H1 (cell line): ENCODE measurements at regions not wholly inside any gene's neighbourhood (a gene's known extent, or its start where the extent isn't known, plus 50 kb on each side); places are given as distances from the start of the nearest gene placed in this dataset.

ENCODE experiments used
- CTCF ChIA-PET: fragments of 300-600 bp; sonication (Branson Sonifier 250); formaldehyde crosslinking; loops from one replicate; lab custom pipeline; 2021; ENCODE audit not compliant: partially characterized antibody; lab: Charles Lee
- POLR2A ChIA-PET: fragments of 300-600 bp; sonication (Branson Sonifier 250); formaldehyde crosslinking; loops from one replicate; lab custom pipeline; 2021; ENCODE audit warnings: inconsistent platforms; ENCODE audit not compliant: partially characterized antibody; lab: Charles Lee
- DNase-seq, 2 experiments: peaks; one replicate each; pipeline versions ENCODE4 v3.0.0 to v3.0.0-alpha.2; 2010 to 2022; ENCODE audit warnings: low spot score in 2 of 2, low read depth in 1 of 2, mixed read lengths in 1 of 2
- FAIRE-seq: peaks from 2 replicates; lab custom pipeline; 2011; peaks lifted over from hg19 to GRCh38; lab: Jason Lieb, UNC
- H2AFZ ChIP-seq: 2 replicates; pipeline ENCODE4 v1.8.1; 2012; ENCODE audit warnings: low read length, inconsistent platforms
- H2AK5ac ChIP-seq: 2 replicates; pipeline ENCODE4 v1.6.1; 2013; ENCODE audit warnings: low read depth, low read length
- H2BK120ac ChIP-seq: replicated peaks from 2 replicates; pipeline ENCODE3; 2013; ENCODE audit warnings: low read depth, low read length, inconsistent platforms
- H2BK12ac ChIP-seq: 2 replicates; pipeline ENCODE4 v1.6.1; 2013; ENCODE audit warnings: low read depth, low read length
- H2BK15ac ChIP-seq: 2 replicates; pipeline ENCODE4 v1.6.1; 2013; ENCODE audit warnings: low read length
- H2BK20ac ChIP-seq: 2 replicates; pipeline ENCODE4 v1.6.1; 2013; ENCODE audit warnings: low read length
- H2BK5ac ChIP-seq: 2 replicates; pipeline ENCODE4 v1.6.1; 2013; ENCODE audit warnings: low read depth, low read length
- H3K14ac ChIP-seq: 2 replicates; pipeline ENCODE4 v1.6.1; 2013; ENCODE audit warnings: inconsistent platforms; ENCODE audit not compliant: insufficient read length
- H3K18ac ChIP-seq: 2 replicates; pipeline ENCODE4 v1.6.1; 2013; ENCODE audit warnings: low read length; ENCODE audit errors: extremely low read depth
- H3K23ac ChIP-seq: 2 replicates; pipeline ENCODE4 v1.6.1; 2013; ENCODE audit warnings: inconsistent platforms; ENCODE audit not compliant: insufficient read length
- H3K23me2 ChIP-seq: 2 replicates; pipeline ENCODE4 v1.6.1; 2013; ENCODE audit warnings: low read depth, low read length
- H3K27ac ChIP-seq: 2 replicates; pipeline ENCODE4 v1.6.1; 2011; ENCODE audit warnings: low read depth, low read length, inconsistent platforms
- H3K27me3 ChIP-seq, 4 experiments: replicated peaks in 1 of 4; 1 replicate in 1 of 4; 2 replicates in 3 of 4; pipeline versions ENCODE4 v1.6.1 to v1.8.1; 2011 to 2013; ENCODE audit warnings: low read length in 3 of 4, mild to moderate bottlenecking in 3 of 4, inconsistent platforms in 2 of 4, mixed read lengths in 2 of 4, moderate library complexity in 1 of 4; ENCODE audit not compliant: control insufficient read depth in 3 of 4, insufficient read depth in 3 of 4; ENCODE audit errors: extremely low read depth in 1 of 4
- H3K36me3 ChIP-seq, 4 experiments: 2 replicates each; pipeline versions ENCODE4 v1.6.1 to v1.8.1; 2011 to 2013; ENCODE audit warnings: mild to moderate bottlenecking in 4 of 4, low read length in 3 of 4, moderate library complexity in 2 of 4, control low read depth in 1 of 4, inconsistent platforms in 1 of 4; ENCODE audit not compliant: insufficient read depth in 4 of 4, control insufficient read depth in 2 of 4
- H3K4ac ChIP-seq: replicated peaks from 2 replicates; pipeline ENCODE3; 2013; ENCODE audit warnings: low read length, low read depth, mixed read lengths, inconsistent platforms; ENCODE audit not compliant: insufficient read length
- H3K4me1 ChIP-seq, 4 experiments: replicated peaks in 1 of 4; 1 replicate in 1 of 4; 2 replicates in 3 of 4; pipeline versions ENCODE4 v1.6.1 to v1.8.1; 2011 to 2013; ENCODE audit warnings: low read length in 3 of 4, inconsistent platforms in 2 of 4, mixed read lengths in 1 of 4; ENCODE audit not compliant: insufficient read depth in 4 of 4, control insufficient read depth in 3 of 4
- H3K4me2 ChIP-seq, 2 experiments: 2 replicates each; pipeline versions ENCODE4 v1.6.1 to v1.8.1; 2011 to 2013; ENCODE audit warnings: low read depth in 2 of 2, low read length in 2 of 2, control low read depth in 1 of 2, inconsistent platforms in 1 of 2, mild to moderate bottlenecking in 1 of 2; ENCODE audit not compliant: insufficient read depth in 1 of 2
- H3K4me3 ChIP-seq, 4 experiments: fragments of 200-600, 300-600 bp in 1 of 4; sonication (generic), shearing (Covaris generic), sonication (Bioruptor Twin) in 1 of 4; 2 replicates each; pipeline versions ENCODE4 v1.5.1 to v1.8.1; 2011 to 2016; ENCODE audit warnings: low read length in 4 of 4, low read depth in 3 of 4, control low read depth in 2 of 4, inconsistent platforms in 2 of 4, mild to moderate bottlenecking in 2 of 4, mixed read lengths in 1 of 4, moderate library complexity in 1 of 4; ENCODE audit not compliant: insufficient read depth in 2 of 4; ENCODE audit errors: extremely low read depth in 1 of 4
- H3K56ac ChIP-seq: replicated peaks from 2 replicates; pipeline ENCODE3; 2013; ENCODE audit warnings: low read depth, mild to moderate bottlenecking, mixed read lengths, low read length, inconsistent platforms; ENCODE audit not compliant: insufficient read length
- H3K79me1 ChIP-seq: 2 replicates; pipeline ENCODE4 v1.6.1; 2013; ENCODE audit warnings: low read depth, low read length, control low read depth
- H3K79me2 ChIP-seq, 2 experiments: 2 replicates each; pipeline versions ENCODE4 v1.6.1 to v1.8.1; 2012 to 2013; ENCODE audit warnings: low read length in 2 of 2, mild to moderate bottlenecking in 2 of 2, inconsistent platforms in 1 of 2; ENCODE audit not compliant: insufficient read depth in 2 of 2, control insufficient read depth in 1 of 2
- H3K9ac ChIP-seq, 4 experiments: replicated peaks in 1 of 4; 1 replicate in 1 of 4; 2 replicates in 3 of 4; pipeline versions ENCODE4 v1.6.1 to v1.8.1; 2011 to 2013; ENCODE audit warnings: low read depth in 3 of 4, low read length in 3 of 4, control low read depth in 2 of 4, mild to moderate bottlenecking in 2 of 4, moderate library complexity in 2 of 4, inconsistent platforms in 1 of 4; ENCODE audit errors: extremely low read depth in 1 of 4
- H3K9me3 ChIP-seq, 2 experiments: 2 replicates each; pipeline versions ENCODE4 v1.6.1 to v1.8.1; 2012 to 2013; ENCODE audit warnings: mild to moderate bottlenecking in 2 of 2, moderate library complexity in 2 of 2, control low read depth in 1 of 2, inconsistent platforms in 1 of 2, low read depth in 1 of 2, low read length in 1 of 2, mixed read lengths in 1 of 2; ENCODE audit not compliant: insufficient read depth in 2 of 2
- H4K20me1 ChIP-seq, 2 experiments: replicated peaks in 1 of 2; 2 replicates each; pipeline versions ENCODE3 to v1.8.1; 2011 to 2013; ENCODE audit warnings: inconsistent platforms in 2 of 2, low read length in 2 of 2, mild to moderate bottlenecking in 1 of 2; ENCODE audit not compliant: insufficient read depth in 2 of 2, control insufficient read depth in 1 of 2
- H4K5ac ChIP-seq: 2 replicates; pipeline ENCODE4 v1.6.1; 2013; ENCODE audit warnings: low read length, low read depth, mixed read lengths, inconsistent platforms; ENCODE audit not compliant: insufficient read length
- H4K8ac ChIP-seq: 2 replicates; pipeline ENCODE4 v1.8.0; 2013; ENCODE audit warnings: mild to moderate bottlenecking, moderate library complexity, low read length, inconsistent platforms; ENCODE audit not compliant: insufficient read depth; ENCODE audit errors: extremely low read depth
- H4K91ac ChIP-seq: replicated peaks from 2 replicates; pipeline ENCODE3; 2013; ENCODE audit warnings: low read length, mixed read lengths, inconsistent platforms; ENCODE audit not compliant: insufficient read length
- BACH1 ChIP-seq: IDR thresholded peaks from 2 replicates; pipeline ENCODE4 v1.6.1; 2012; ENCODE audit warnings: low read length, improper control_type of control experiment
- EGR1 ChIP-seq: IDR thresholded peaks from 2 replicates; pipeline ENCODE4 v1.6.1; 2011; ENCODE audit warnings: low read depth, low read length, borderline replicate concordance
- MAFK ChIP-seq: IDR thresholded peaks from 2 replicates; pipeline ENCODE4 v1.6.1; 2012; ENCODE audit warnings: low read depth, mild to moderate bottlenecking, improper control_type of control experiment, low read length
- POU5F1 ChIP-seq: IDR thresholded peaks from 2 replicates; pipeline ENCODE4 v1.6.1; 2011; ENCODE audit warnings: low read depth, mild to moderate bottlenecking, low read length, moderate library complexity
- SAP30 ChIP-seq: fragments of 300-600 bp; sonication (generic); IDR thresholded peaks from 2 replicates; pipeline ENCODE4 v1.7.1; 2012; ENCODE audit warnings: low read length, moderate library complexity, mild to moderate bottlenecking, inconsistent platforms; ENCODE audit not compliant: insufficient read depth, insufficient replicate concordance
- SP2 ChIP-seq: IDR thresholded peaks from 2 replicates; pipeline ENCODE4 v1.6.1; 2012; ENCODE audit warnings: mild to moderate bottlenecking, low read length, inconsistent platforms
- TCF12 ChIP-seq: IDR thresholded peaks from 2 replicates; pipeline ENCODE4 v1.6.1; 2011; ENCODE audit warnings: low read depth, mild to moderate bottlenecking, low read length
- WGBS, 2 experiments: shearing (Covaris generic) in 1 of 2; methylation state at CpG; one replicate each; pipeline versions ENCODE4 v1.1.6 to v1.1.7; 2013 to 2015; ENCODE audit warnings: low lambda C conversion rate in 2 of 2, mixed read lengths in 2 of 2, inconsistent platforms in 1 of 2, low coverage in 1 of 2, missing lambda C conversion rate in 1 of 2; ENCODE audit not compliant: insufficient replicate concordance in 2 of 2, insufficient coverage in 1 of 2, insufficient read length in 1 of 2; ENCODE audit errors: extremely low coverage in 1 of 2, missing lambda C conversion rate in 1 of 2; 5-methylcytosine and 5-hydroxymethylcytosine counted together
- TF ChIP-seq, protein P1 (sequence below), 3 experiments: IDR thresholded peaks; 1 replicate in 2 of 3; 2 replicates in 1 of 3; pipeline versions ENCODE4 v1.5.1 to v1.6.1; 2011; ENCODE audit warnings: low read length in 3 of 3, mild to moderate bottlenecking in 3 of 3, inconsistent platforms in 2 of 3, low read depth in 1 of 3, moderate library complexity in 1 of 3; ENCODE audit not compliant: insufficient read depth in 1 of 3; ENCODE audit errors: control extremely low read depth in 1 of 3
- TF ChIP-seq, protein P2 (sequence below): IDR thresholded peaks from 2 replicates; pipeline ENCODE4 v1.6.1; 2012; ENCODE audit warnings: inconsistent platforms
- TF ChIP-seq, protein P3 (sequence below): IDR thresholded peaks from 2 replicates; pipeline ENCODE4 v1.6.1; 2011; ENCODE audit warnings: low read depth, mild to moderate bottlenecking, low read length; ENCODE audit not compliant: insufficient read depth

- Histone ChIP-seq H3K9ac (no peak overlapping the region), H3K27me3 (no peaks in the 10 kb centered on the region), H3K36me3 (no peaks in the 10 kb centered on the region), H4K20me1 (no peaks in the 10 kb centered on the region), H3K4me3 (no peak overlapping the region), H3K79me2 (no peaks in the 10 kb centered on the region), H4K91ac (no peak overlapping the region), H2BK120ac (no peak overlapping the region), H2AFZ (no peak overlapping the region), H2BK12ac (no peak overlapping the region), H3K23me2 (no peaks in the 10 kb centered on the region), H2BK20ac (no peak overlapping the region), H3K27ac (no peak overlapping the region), H3K9me3 (no peaks in the 10 kb centered on the region), H3K23ac (no peak overlapping the region), H4K8ac (no peak overlapping the region), H3K14ac (no peak overlapping the region), H3K4me2 (no peak overlapping the region), H3K56ac (no peak overlapping the region), H2AK5ac (no peak overlapping the region), H4K5ac (no peak overlapping the region), H3K4ac (no peak overlapping the region), H3K79me1 (no peaks in the 10 kb centered on the region), H2BK15ac (no peak overlapping the region), H2BK5ac (no peak overlapping the region), H3K4me1 (no peaks in the 10 kb centered on the region), H3K18ac (no peak overlapping the region)
- POLR2A ChIA-PET = no interaction called here
- no peak for DNase-seq
- CTCF ChIA-PET = no interaction called here
- no peak for FAIRE-seq
- whole genome bisulfite sequencing, 2 experiments = 91% methylated on average over 1 of the region's 1 CpG; no CpG with 5 or more reads in 1 of the 2 experiments
- TF ChIP-seq EGR1 = no peak
- TF ChIP-seq SP2 = no peak
- no peak for TF ChIP-seq BACH1
- TF ChIP-seq, protein P1, sequence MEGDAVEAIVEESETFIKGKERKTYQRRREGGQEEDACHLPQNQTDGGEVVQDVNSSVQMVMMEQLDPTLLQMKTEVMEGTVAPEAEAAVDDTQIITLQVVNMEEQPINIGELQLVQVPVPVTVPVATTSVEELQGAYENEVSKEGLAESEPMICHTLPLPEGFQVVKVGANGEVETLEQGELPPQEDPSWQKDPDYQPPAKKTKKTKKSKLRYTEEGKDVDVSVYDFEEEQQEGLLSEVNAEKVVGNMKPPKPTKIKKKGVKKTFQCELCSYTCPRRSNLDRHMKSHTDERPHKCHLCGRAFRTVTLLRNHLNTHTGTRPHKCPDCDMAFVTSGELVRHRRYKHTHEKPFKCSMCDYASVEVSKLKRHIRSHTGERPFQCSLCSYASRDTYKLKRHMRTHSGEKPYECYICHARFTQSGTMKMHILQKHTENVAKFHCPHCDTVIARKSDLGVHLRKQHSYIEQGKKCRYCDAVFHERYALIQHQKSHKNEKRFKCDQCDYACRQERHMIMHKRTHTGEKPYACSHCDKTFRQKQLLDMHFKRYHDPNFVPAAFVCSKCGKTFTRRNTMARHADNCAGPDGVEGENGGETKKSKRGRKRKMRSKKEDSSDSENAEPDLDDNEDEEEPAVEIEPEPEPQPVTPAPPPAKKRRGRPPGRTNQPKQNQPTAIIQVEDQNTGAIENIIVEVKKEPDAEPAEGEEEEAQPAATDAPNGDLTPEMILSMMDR (IDR thresholded peaks at IDR 0.05; ENCODE audit: control extremely low read depth in 1 of 3, insufficient read depth in 1 of 3, low read depth in 1 of 3, low read length in 3 of 3) = no peak
- TF ChIP-seq SAP30 = no peak
- TF ChIP-seq, protein P2, sequence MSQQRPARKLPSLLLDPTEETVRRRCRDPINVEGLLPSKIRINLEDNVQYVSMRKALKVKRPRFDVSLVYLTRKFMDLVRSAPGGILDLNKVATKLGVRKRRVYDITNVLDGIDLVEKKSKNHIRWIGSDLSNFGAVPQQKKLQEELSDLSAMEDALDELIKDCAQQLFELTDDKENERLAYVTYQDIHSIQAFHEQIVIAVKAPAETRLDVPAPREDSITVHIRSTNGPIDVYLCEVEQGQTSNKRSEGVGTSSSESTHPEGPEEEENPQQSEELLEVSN = no peak
- no peak for TF ChIP-seq POU5F1
- TF ChIP-seq MAFK = no peak
- TF ChIP-seq TCF12 = no peak
- TF ChIP-seq, protein P3, sequence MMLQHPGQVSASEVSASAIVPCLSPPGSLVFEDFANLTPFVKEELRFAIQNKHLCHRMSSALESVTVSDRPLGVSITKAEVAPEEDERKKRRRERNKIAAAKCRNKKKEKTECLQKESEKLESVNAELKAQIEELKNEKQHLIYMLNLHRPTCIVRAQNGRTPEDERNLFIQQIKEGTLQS = no peak
These were observed 1636.4 kb downstream of the SLITRK1 start for GRCh38 chr13:82245860-82246259.
